Body of pancreas (tissue), 4 donors: ENCODE measurements at regions not wholly inside any gene's neighbourhood (a gene's known extent, or its start where the extent isn't known, plus 50 kb on each side); places are given as distances from the start of the nearest gene placed in this dataset.

Experiments used
- ATAC-seq: fragments of 150-250 bp; one replicate; pipeline ENCODE4 v1.9.1; 2016
- DNase-seq, 4 donors: peaks; one replicate each; pipeline ENCODE4 v3.0.0-alpha.2; 2019
- H3K27ac ChIP-seq, 4 donors: fragments of 200-600 bp; sonication (generic); 1 replicate in 3 of 4; 2 replicates in 1 of 4; pipeline versions ENCODE4 v1.5.1 to v1.6.1; 2016 to 2019; ENCODE audit warnings: mild to moderate bottlenecking in 1 of 4, mixed read lengths in 1 of 4, moderate library complexity in 1 of 4
- H3K27me3 ChIP-seq, 2 donors: fragments of 200-600 bp; sonication (generic); one replicate each; pipeline ENCODE4 v1.6.0; 2016; ENCODE audit warnings: mild to moderate bottlenecking in 1 of 2
- H3K36me3 ChIP-seq, 2 donors: fragments of 200-600 bp; sonication (generic); replicated peaks in 1 of 2; 2 replicates each; pipeline ENCODE4 v1.5.1; 2016; ENCODE audit warnings: low read depth in 2 of 2; ENCODE audit not compliant: insufficient read depth in 1 of 2
- H3K4me1 ChIP-seq: fragments of 200-600 bp; sonication (generic); one replicate; pipeline ENCODE4 v1.6.0; 2016
- H3K4me3 ChIP-seq, 2 donors: fragments of 200-600 bp; sonication (generic); 1 replicate in 1 of 2; 2 replicates in 1 of 2; pipeline ENCODE4 v1.5.1; 2016 to 2019
- H3K9me3 ChIP-seq, 3 donors: fragments of 200-600 bp; sonication (generic); 1 replicate in 2 of 3; 2 replicates in 1 of 3; pipeline ENCODE4 v1.5.1; 2016
- POLR2A ChIP-seq, 3 donors: fragments of 450-650 bp; IDR thresholded peaks; one replicate each; pipeline ENCODE4 v1.6.1; 2016; ENCODE audit warnings: antibody characterized with exemption in 3 of 3, mild to moderate bottlenecking in 2 of 3
- WGBS, 2 donors: methylation state at CpG; one replicate each; pipeline ENCODE4 v1.1.5; 2017; 5-methylcytosine and 5-hydroxymethylcytosine counted together
- intact Hi-C: fragments of 100-400 bp; cut with DNase I; formaldehyde crosslinking; loops from one replicate; pipeline ENCODE4 v1.15.1; 2023
- TF ChIP-seq, protein P1 (sequence below), 7 experiments: fragments of 450-650 bp in 4 of 7; fragments of 200-600 bp in 3 of 7; sonication (generic) in 3 of 7; IDR thresholded peaks; one replicate each; pipeline ENCODE4 v1.5.1; 2016 to 2019; ENCODE audit warnings: antibody characterized with exemption in 7 of 7

DNA sequence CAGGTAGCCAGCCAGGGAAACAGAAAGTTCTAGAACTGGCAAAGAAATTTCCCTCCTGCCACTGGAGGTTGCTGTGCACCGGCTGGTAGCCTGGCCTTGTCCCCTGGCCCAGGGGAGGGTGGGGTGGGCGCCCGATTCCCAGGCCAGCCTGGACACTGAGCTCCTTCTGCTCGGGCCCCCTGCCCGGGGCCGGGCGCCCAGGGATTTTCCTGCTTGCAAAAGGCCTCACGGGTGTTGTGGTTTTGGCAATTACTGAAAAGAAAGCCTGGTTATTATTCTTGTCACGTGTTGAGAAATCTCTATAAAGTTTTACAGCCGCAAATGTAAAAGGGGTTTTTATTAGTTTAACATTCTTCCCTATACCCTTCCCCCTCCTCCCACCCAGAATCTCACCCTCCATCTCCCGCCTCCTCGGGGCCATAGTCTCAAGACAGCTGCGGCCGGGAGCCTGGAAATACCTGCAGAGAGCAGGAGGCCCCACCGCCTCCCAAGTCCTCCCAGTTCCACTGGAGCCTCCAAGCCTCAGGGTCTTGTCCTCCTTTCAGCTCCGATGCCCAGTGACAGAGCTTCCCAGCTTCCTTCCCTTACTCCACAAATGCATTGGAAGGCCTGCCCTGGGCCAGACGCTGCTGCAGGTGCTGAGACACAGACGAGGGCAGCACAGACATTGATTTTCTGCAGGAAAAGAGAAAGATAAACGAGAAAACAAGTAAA lies 1515.6 kb downstream of the TBC1D22A start:
- 34 to 36% methylated on average over 18 to 19 of the region's 19 CpGs for WGBS, 2 donors
- Histone ChIP-seq H3K36me3 (no peaks in the 10 kb centered on the region), H3K4me1 (no peaks in the 10 kb centered on the region), H3K27ac (no peak overlapping the region), H3K27me3 (no peaks in the 10 kb centered on the region), H3K4me3 (no peak overlapping the region), H3K9me3 (no peaks in the 10 kb centered on the region)
- ATAC-seq (no peak), DNase-seq (no peak)
- intact Hi-C loops, result no loop called here
- no peak for TF ChIP-seq POLR2A (IDR thresholded peaks at IDR 0.05)
- TF ChIP-seq, protein P1, sequence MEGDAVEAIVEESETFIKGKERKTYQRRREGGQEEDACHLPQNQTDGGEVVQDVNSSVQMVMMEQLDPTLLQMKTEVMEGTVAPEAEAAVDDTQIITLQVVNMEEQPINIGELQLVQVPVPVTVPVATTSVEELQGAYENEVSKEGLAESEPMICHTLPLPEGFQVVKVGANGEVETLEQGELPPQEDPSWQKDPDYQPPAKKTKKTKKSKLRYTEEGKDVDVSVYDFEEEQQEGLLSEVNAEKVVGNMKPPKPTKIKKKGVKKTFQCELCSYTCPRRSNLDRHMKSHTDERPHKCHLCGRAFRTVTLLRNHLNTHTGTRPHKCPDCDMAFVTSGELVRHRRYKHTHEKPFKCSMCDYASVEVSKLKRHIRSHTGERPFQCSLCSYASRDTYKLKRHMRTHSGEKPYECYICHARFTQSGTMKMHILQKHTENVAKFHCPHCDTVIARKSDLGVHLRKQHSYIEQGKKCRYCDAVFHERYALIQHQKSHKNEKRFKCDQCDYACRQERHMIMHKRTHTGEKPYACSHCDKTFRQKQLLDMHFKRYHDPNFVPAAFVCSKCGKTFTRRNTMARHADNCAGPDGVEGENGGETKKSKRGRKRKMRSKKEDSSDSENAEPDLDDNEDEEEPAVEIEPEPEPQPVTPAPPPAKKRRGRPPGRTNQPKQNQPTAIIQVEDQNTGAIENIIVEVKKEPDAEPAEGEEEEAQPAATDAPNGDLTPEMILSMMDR (IDR thresholded peaks at IDR 0.05), result no peak

- no peak for ATAC-seq
These were observed 1514.8 kb downstream of the TBC1D22A start for GRCh38 chr22:48276994-48277867.

GRCh38 chr22:48275412-48275811 lies 1513.0 kb downstream of the TBC1D22A start:
- no peak for DNase-seq
- no peak for ATAC-seq
- Histone ChIP-seq H3K9me3 (no peaks in the 10 kb centered on the region), H3K27me3 (no peaks in the 10 kb centered on the region), H3K4me3 (no peak overlapping the region), H3K27ac (no peak overlapping the region), H3K4me1 (no peaks in the 10 kb centered on the region), H3K36me3 (no peaks in the 10 kb centered on the region)
- intact Hi-C loops, result no loop called here
- 85% methylated on average over 10 of the region's 10 CpGs for WGBS, 2 donors
- no peak for TF ChIP-seq POLR2A (IDR thresholded peaks at IDR 0.05)
- TF ChIP-seq, protein P1 (IDR thresholded peaks at IDR 0.05), result no peak

More at GRCh38 chr22:48276994-48277867, 1514.8 kb downstream of the TBC1D22A start:
- DNase-seq, result no peak
- TF ChIP-seq, protein P1 (IDR thresholded peaks at IDR 0.05), result no peak
- no peak for TF ChIP-seq POLR2A (IDR thresholded peaks at IDR 0.05)
- intact Hi-C loops, result no loop called here
- no peaks in the 10 kb centered on the region for H3K27me3 ChIP-seq
- no peak overlapping the region for H3K27ac ChIP-seq
- H3K4me1 ChIP-seq, result no peaks in the 10 kb centered on the region
- H3K4me3 ChIP-seq, result no peak overlapping the region
- no peaks in the 10 kb centered on the region for H3K36me3 ChIP-seq
- 48 to 49% methylated on average over 3 to 20 of the region's 20 CpGs for WGBS, 2 donors
- H3K9me3 ChIP-seq, result no peaks in the 10 kb centered on the region

- no peak for ATAC-seq
These were observed 1508.3 kb downstream of the TBC1D22A start for GRCh38 chr22:48270731-48271130.

More at GRCh38 chr22:48270731-48271130, 1508.3 kb downstream of the TBC1D22A start:
- no peak for DNase-seq
- Histone ChIP-seq H3K36me3 (no peaks in the 10 kb centered on the region), H3K4me3 (no peak overlapping the region), H3K4me1 (no peaks in the 10 kb centered on the region), H3K9me3 (no peaks in the 10 kb centered on the region), H3K27ac (no peak overlapping the region), H3K27me3 (no peaks in the 10 kb centered on the region)
- 53 to 62% methylated on average over 6 of the region's 6 CpGs for WGBS, 2 donors
- no peak for TF ChIP-seq POLR2A (IDR thresholded peaks at IDR 0.05)
- TF ChIP-seq, protein P1 (IDR thresholded peaks at IDR 0.05), result no peak
- intact Hi-C loops, result no loop called here
